GM12878 (cell line): ENCODE measurements at regions not wholly inside any gene's neighbourhood (a gene's known extent, or its start where the extent isn't known, plus 50 kb on each side); places are given as distances from the start of the nearest gene placed in this dataset.

Source experiments
- ASH2L ChIP-seq: fragments of 300-600, 200-600 bp; sonication (generic); IDR thresholded peaks from 2 replicates; pipeline ENCODE4 v1.6.1; 2017; ENCODE audit warnings: low read depth, mild to moderate bottlenecking, borderline replicate concordance
- BCL3 ChIP-seq: IDR thresholded peaks from 2 replicates; pipeline ENCODE4 v1.6.1; 2011; ENCODE audit warnings: borderline replicate concordance, low read depth, mild to moderate bottlenecking, moderate library complexity, low read length; ENCODE audit not compliant: insufficient read depth, poor library complexity, severe bottlenecking
- CHD4 ChIP-seq: fragments of 200-600 bp; sonication (generic); IDR thresholded peaks from 2 replicates; pipeline ENCODE4 v1.6.1; 2016; ENCODE audit warnings: mild to moderate bottlenecking
- CTCF ChIP-seq, 3 experiments: IDR thresholded peaks in 2 of 3; conservative IDR thresholded peaks in 1 of 3; 2 replicates each; pipeline ENCODE4 v1.5.1; 2011; ENCODE audit warnings: low read depth in 3 of 3, low read length in 3 of 3, mild to moderate bottlenecking in 3 of 3, control low read depth in 2 of 3, moderate library complexity in 2 of 3, inconsistent platforms in 1 of 3, mixed read lengths in 1 of 3; ENCODE audit not compliant: control insufficient read depth in 2 of 3, insufficient read depth in 1 of 3; ENCODE audit errors: extremely low read depth in 1 of 3
- E4F1 ChIP-seq: fragments of 450-650 bp; IDR thresholded peaks from 2 replicates; pipeline ENCODE4 v1.6.1; 2018; ENCODE audit warnings: borderline replicate concordance, mild to moderate bottlenecking; ENCODE audit not compliant: partially characterized antibody
- EED ChIP-seq: sonication (generic); IDR thresholded peaks from 2 replicates; pipeline ENCODE4 v1.6.1; 2016; ENCODE audit warnings: antibody characterized with exemption, low read depth
- HDGF ChIP-seq: fragments of 450-650 bp; IDR thresholded peaks from 2 replicates; pipeline ENCODE4 v1.6.1; 2016; ENCODE audit warnings: antibody characterized with exemption
- HSF1 ChIP-seq: fragments of 150-350 bp; IDR thresholded peaks from 2 replicates; pipeline ENCODE4 v1.6.1; 2014; ENCODE audit warnings: mild to moderate bottlenecking, low read depth, low read length
- JUND ChIP-seq: IDR thresholded peaks from 2 replicates; pipeline ENCODE4 v1.6.1; 2012; ENCODE audit warnings: low read depth, mild to moderate bottlenecking, low read length, improper control_type of control experiment, moderate library complexity
- PML ChIP-seq: IDR thresholded peaks from 2 replicates; pipeline ENCODE4 v1.6.1; 2012; ENCODE audit warnings: low read length, inconsistent platforms
- PRDM15 ChIP-seq: fragments of 450-650 bp; formaldehyde crosslinking; IDR thresholded peaks from 2 replicates; pipeline ENCODE4 v1.4.0; 2020; ENCODE audit warnings: mild to moderate bottlenecking, moderate library complexity
- RAD21 ChIP-seq: IDR thresholded peaks from 2 replicates; pipeline ENCODE4 v1.6.1; 2011; ENCODE audit warnings: mild to moderate bottlenecking, low read depth, low read length, moderate library complexity; ENCODE audit not compliant: insufficient read depth
- RBBP5 ChIP-seq: fragments of 200-600 bp; sonication (generic); conservative IDR thresholded peaks from 2 replicates; pipeline ENCODE4 v1.6.1; 2016
- SMC3 ChIP-seq: IDR thresholded peaks from 2 replicates; pipeline ENCODE4 v1.6.1; 2011; ENCODE audit warnings: low read length, improper control_type of control experiment, borderline replicate concordance
- USF2 ChIP-seq: IDR thresholded peaks from 2 replicates; pipeline ENCODE4 v1.6.1; 2011; ENCODE audit warnings: low read depth, low read length, improper control_type of control experiment, borderline replicate concordance
- ZNF207 ChIP-seq: fragments of 450-650 bp; IDR thresholded peaks from 2 replicates; pipeline ENCODE4 v1.6.1; 2014; ENCODE audit warnings: antibody characterized with exemption, mild to moderate bottlenecking, borderline replicate concordance

GRCh38 chr20:51326201-51326819 is 216.2 kb downstream of the NFATC2 start (continued):
- TF ChIP-seq HSF1 = no peak
- no peak for TF ChIP-seq PML
- peak; percentile 46 to 67 (median 65) for TF ChIP-seq CTCF (IDR thresholded peaks at IDR 0.05 in 2 of 3, conservative IDR thresholded peaks at IDR 0.05 in 1 of 3; ENCODE audit: control insufficient read depth in 2 of 3, extremely low read depth in 1 of 3, insufficient read depth in 1 of 3, low read depth in 3 of 3, low read length in 3 of 3)
- no peak for TF ChIP-seq JUND
- no peak for TF ChIP-seq USF2
- no peak for TF ChIP-seq ASH2L
- no peak for TF ChIP-seq ZNF207
- no peak for TF ChIP-seq CHD4
- no peak for TF ChIP-seq HDGF
- TF ChIP-seq SMC3 = peak; percentile 12; the same call in 1 of the 2 replicates
- no peak for TF ChIP-seq BCL3
- TF ChIP-seq E4F1 = no peak
- peak; percentile 26; the same call in 1 of the 2 replicates for TF ChIP-seq RAD21
- no peak for TF ChIP-seq PRDM15 (CRISPR knock-in tag)
- no peak for TF ChIP-seq EED
- no peak for TF ChIP-seq RBBP5
